ENCODE measurements at regions not wholly inside any gene's neighbourhood (a gene's known extent, or its start where the extent isn't known, plus 50 kb on each side); places are given as distances from the start of the nearest gene placed in this dataset.

- TF ChIP-seq CTCF (IDR thresholded peaks at IDR 0.05) (no peak), POLR2A (IDR thresholded peaks at IDR 0.05) (no peak)
Observed at GRCh38 chr9:17862629-17863028, 283.8 kb downstream of the SH3GL2 start.

All from uterus (tissue), 2 donors.